ENCODE measurements at regions not wholly inside any gene's neighbourhood (a gene's known extent, or its start where the extent isn't known, plus 50 kb on each side); places are given as distances from the start of the nearest gene placed in this dataset.
"Not testable (repeated sequence)": the region's sequence is repeated elsewhere in the genome, so short reads cannot be mapped to it uniquely, and the experiment has no call there.

DNA sequence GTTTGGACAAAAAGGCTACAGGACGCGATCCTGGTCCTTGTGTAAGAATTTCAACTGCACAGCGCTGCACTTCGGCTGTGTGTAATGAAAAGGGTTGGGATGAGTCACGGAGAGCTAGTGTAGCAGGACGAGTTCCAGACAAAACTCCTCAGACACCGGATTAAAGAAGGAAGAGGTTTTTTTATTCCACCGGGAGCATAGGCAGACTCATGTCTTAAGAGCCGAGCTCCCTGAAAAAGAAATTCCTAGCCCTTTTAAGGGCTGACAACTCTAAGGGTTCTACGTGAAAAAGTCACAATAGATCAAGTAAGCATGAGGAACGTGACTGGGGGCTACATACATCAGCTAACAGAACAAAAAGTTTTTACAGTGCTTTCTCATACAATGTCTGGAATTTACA is 54.8 kb upstream of the FAM90A1 start:
- DNase-seq (ENCODE audit: low spot score): not testable (repeated sequence)

DNA sequence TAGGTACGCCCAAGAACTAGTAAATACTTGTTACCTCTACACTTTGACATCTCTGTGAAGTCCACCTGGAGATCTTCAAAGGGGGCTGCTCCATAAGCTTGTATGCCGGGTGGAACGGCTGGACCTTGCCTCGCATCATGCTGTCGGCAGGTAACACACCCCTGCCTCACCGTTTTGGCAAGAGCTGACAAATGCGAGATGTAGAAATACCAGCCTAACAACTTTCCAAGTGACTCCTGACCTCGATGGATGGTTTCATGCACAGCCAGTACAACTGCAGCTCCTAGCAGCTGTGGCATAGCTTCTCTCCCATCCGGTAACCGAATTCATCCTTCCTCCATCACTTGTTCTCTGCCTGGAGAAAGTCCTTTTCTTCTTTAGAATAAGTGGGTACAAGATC is 58.3 kb upstream of the FAM90A1 start:
- DNase-seq (ENCODE audit: low spot score): not testable (repeated sequence)

DNA sequence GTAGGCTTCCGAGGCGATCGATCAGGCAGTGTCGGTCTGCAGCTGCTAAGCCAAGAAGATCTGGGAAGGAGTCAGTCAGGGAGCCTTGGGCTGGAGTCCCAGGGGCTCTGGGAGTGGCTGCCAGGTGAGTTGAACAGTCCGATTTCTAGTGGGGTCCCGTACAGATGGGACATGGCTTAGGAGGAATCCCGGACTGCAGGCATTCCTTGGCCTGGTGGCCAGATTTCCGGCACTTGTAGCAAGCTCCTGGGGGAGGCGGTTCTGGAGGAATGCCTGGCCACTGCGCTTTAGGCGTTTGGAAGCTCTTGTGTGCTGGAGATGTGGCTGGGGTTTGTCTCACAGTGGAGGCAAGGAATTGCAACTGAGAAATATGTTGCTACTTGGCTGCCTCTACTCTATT is 64.3 kb upstream of the FAM90A1 start:
- not testable (repeated sequence) for DNase-seq (ENCODE audit: low spot score)

DNA sequence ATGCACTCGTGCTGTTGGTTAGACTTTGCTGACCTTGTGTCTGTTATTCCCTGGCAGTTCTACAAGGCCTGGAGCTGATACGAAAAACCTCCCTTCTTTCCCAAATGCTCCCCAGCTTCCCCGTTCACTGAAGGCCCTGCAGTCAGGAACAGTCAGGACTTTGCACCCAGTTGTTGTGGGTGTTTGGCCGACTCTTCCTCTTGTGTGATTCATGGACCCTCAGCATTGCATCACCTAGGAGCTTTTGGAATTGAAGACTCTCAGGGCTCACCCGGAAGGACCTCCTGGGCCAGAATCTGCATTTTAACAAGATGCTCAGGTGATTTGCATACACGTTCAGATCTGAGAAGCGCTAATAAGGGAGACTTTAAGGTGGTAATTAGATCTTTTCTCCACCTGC is 67.2 kb upstream of the FAM90A1 start:
- DNase-seq (ENCODE audit: low spot score): not testable (repeated sequence)

DNA sequence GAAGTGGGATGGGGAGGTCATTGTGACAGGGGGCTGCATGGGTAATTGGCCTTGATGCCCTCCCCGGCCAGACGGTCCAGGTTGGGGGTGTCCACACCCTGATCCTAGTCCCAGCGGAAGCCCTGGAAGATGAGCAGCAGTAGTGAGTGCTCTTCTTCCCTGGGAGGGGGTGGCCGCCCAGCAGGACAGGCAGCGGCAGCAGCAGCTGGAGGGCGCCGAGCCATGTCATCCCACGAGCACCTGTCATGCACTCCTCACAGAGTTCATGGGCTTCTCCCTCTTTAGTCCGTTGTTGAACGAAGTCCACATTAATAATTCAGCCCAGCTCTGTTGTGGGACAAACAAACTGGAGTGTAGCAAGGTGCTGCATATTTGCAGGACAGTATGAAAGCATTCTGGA is 81.2 kb upstream of the FAM90A1 start:
- DNase-seq (ENCODE audit: low spot score): not testable (repeated sequence)

DNA sequence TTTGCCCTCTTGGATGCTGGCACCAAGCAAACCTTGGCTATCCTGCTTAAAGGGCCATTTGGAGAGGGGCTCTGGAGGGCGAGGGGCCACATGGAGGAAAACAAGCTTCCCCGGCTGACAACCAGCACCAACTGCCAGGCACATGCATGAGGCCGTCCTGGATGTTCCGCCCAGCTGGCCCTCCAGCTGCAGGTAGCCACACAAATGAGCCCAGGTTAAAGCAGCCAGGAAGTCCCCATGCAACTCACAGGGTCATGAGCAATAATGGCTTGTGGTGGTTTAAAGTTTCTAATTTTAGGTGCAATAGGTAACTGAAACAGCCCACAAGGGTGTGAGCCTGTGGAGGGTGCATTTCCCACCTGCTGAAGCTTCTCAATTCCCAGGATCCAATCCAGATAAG is 88.6 kb upstream of the FAM90A1 start:
- not testable (repeated sequence) for DNase-seq (ENCODE audit: low spot score)

DNA sequence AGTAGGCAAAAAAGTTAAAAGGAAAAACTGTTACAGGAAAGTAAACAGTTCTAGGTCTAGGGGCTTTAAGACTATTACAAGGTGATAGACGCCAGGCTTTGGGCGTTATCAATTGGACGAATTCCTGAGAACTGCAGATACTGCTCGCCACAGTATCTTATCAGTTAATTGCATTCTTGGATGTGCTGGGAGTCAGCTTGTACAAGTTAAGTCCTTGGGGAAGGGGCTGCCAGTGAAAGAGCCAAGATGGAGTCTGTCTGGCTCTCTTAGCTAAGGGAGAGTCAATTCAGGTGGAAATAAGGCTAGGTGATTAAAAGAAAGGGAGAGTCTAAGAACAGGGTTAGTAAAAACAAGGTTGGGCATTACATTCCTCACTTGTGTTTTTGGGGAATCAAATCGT is 90.3 kb upstream of the FAM90A1 start:
- DNase-seq (ENCODE audit: low spot score): not testable (repeated sequence)

DNA sequence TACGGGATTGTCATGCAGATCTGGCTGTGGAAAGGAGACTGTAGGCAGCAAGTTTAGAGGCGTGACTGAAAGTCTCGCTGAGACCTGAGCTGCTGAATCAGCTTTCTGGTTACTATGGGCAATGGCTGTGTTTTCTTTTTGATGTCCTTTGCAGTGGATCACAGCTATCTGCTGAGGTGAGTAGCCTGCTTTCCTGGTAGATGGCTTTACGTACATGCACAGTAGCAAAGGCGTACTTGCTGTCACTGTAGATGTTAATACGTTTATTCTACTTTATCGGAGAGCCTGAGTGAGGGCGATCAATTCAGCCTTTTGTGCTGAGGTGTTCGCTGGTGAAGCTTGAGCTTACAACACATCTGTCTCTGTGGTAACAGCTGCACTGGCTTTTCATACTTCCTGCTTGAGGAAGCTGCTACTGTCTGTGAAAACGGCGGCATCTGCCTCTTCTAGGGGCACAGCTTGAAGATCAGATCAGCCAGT is 92.9 kb upstream of the FAM90A1 start:
- DNase-seq (ENCODE audit: low spot score): not testable (repeated sequence)

DNA sequence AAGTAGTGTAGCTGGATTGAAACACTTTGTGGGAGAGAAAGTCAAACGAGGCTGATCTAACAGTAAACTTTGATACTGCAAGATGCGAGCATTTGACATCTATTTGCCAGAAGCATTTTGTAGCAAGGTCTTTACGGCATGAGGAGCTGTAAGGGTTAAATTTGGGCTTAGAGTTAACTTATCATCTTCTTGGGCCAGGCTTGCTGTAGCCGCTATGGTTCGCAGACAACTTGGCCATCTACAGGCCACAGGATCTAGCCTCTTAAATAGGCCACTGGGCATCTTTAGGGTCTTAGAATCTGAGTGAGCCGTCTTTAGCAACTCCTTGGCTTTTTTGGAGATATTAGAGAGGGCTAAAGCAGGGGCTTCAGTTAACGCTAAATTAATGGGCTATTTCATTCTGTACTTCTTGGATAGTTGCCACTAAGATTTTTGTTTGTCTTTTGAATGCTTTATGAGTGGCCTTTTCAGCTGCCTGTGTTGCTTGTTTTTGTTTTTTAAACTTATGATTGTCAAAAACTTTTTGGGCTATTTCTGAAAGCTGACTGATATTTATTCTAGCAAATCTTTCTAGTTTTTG is 93.5 kb upstream of the FAM90A1 start:
- DNase-seq (ENCODE audit: low spot score): not testable (repeated sequence)

DNA sequence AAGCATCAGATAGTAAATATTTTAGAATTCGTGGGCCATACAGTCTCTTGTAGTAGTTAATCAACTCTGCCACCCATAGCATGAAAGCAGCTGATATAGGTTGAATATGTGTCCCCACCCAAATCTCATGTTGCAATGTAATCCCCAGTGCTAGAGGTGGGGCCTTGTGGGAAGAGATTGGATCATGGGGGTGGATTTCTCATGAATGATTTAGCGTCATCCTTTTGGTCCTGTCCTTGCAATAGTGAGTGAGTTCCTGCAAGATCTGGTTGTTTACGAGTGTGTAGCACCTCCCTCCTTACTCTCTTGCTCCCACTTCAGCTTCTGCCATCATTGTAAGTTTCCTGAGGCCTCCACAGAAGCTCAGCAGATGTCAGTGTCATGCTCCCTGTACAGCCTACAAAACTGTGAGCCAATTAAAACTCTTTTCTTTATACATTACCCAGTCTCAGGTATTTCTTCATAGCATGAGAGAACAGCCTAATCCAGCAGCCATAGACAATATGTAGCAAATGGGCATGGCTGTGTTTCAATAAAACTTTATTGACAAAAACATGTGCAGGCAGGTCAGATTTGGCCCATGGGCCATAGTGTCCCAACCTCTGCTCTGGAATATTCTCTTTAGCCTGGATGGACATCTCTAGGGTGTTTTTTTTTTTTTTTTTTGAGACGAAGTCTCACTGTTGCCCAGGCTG is 97.9 kb upstream of the FAM90A1 start:
- not testable (repeated sequence) for DNase-seq (ENCODE audit: low spot score)

DNA sequence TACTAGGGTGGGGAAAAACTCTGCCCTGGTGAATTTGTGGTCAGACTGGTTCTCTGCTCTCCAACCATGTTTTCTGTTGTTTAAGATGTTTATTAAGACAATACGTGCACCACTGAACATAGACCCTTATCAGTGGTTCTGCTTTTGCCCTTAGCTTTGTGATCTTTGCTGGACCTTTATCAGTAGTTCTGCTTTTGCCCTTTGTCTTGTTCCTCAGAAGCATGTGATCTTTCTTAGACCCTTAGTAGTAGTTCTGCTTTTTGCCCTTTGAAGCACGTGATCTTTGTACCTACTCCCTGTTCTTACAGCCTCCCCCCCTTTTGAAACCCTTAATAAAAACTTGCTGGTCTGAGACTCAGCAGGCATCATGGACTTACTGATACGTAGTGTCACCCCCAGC is 101.4 kb upstream of the FAM90A1 start:
- DNase-seq (ENCODE audit: low spot score): not testable (repeated sequence)

DNA sequence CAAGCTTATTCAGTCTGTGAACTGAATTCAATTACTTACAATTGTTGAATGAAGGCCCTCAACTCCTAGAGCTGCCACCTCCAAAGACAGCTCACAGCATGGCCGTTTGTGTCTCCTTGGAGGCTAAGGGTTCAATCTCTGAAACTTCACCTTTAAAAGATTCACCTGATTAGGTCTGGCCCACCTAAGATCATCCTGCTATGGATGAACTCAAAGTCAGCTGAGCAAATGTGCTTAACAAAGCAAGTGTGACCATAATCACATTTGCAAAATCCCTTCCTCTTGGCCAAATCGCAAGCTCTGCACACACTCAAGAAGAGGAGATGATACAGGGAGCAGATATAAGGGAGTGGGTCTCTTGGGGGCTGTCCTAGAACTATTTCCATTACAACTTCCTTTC is 105.0 kb upstream of the FAM90A1 start:
- not testable (repeated sequence) for DNase-seq (ENCODE audit: low spot score)

DNA sequence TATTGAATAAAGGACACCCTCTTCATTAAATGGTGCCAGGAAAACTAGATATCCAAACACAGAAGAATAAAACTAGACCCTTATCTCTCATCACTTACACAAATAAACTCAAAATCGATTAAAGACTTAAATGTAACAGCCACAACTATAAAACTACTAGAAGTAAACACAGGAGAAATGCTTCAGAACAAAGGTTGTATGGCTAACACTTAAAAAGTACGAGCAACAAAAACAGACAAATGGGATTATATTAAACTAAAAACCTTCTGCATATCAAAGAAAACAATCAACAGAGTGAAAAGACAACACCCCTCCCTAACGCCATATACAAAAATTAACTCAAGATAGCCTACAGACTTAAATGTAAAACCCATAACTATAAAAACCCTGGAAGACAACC is 104.7 kb upstream of the CLEC6A start:
- not testable (repeated sequence) for DNase-seq (ENCODE audit: low spot score)

DNA sequence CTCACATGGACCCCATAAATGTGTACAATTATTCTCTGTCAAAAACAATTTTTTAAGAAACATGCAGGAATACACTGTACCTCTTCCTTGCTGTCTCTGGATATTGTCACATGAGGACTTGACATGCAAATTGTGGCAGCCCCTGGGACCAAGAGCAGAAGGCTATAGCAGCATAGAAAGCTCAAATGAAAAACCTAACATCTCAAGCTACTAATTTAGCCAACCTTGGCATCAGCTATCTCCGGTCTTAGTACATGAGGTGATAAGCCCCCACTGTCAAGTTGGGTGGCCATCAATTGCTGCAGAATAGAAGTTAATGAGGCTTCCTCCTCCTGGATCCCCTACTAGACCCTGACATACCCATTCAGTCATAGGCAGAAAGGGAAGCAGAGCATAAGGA is 101.0 kb upstream of the CLEC6A start:
- not testable (repeated sequence) for DNase-seq (ENCODE audit: low spot score)

DNA sequence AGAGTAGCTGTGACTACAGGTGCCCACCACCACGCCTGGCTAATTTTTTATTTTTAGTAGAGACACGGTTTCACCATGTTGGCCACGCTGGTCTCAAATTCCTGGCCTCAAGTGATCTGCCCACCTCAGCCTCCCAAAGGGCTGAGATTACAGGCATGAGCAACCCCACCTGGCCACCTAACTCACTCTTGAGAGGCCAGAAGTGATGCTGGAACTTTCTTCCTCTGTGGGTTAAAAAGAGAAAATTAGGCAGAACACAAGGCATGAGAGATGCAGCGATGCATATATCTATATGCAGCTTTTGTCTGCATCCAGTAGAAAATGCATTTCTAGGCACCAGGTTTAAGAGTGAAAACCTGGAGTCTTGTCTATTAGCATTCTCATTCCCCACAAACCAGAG is 100.2 kb upstream of the CLEC6A start:
- not testable (repeated sequence) for DNase-seq (ENCODE audit: low spot score)

DNA sequence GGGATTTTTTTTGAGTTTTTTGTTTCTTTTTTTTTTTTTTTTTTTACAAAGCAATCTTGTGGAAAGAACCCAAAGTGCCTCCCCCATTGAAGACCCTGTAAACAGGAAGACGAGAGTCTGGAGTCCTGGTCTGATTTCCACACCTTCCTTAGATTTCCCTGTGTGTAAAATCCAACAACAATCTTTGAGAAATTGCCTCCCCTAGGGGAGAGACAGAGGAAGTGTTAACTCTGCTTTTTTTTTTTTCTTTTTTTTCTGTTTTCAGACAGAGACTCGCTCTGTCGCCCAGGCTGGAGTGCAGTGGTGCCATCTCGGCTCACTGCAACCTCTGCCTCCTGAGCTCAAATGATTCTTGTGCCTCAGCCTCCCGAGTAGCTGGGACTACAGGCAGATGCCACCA is 82.0 kb upstream of the CLEC6A start:
- DNase-seq (ENCODE audit: low spot score): not testable (repeated sequence)

DNA sequence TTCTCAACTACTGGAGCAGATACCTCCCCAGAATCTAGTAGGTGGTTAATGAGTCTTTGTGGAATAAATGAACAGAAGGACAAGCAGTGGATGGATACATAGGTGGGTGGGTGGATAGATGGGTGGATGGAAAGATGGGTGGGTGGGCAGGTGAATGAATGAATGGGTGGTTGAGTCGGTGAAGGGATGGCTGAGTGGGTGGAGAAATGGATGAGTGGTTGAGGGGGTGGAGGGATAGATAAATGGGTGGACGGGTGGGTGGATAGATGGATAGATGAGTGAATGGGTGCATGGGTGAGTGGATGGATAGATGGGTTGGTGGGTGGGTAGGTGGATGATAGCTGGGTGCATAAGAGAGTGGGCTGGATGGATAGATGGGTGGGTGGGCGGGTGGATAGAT is 80.6 kb upstream of the CLEC6A start:
- not testable (repeated sequence) for DNase-seq (ENCODE audit: low spot score)

DNA sequence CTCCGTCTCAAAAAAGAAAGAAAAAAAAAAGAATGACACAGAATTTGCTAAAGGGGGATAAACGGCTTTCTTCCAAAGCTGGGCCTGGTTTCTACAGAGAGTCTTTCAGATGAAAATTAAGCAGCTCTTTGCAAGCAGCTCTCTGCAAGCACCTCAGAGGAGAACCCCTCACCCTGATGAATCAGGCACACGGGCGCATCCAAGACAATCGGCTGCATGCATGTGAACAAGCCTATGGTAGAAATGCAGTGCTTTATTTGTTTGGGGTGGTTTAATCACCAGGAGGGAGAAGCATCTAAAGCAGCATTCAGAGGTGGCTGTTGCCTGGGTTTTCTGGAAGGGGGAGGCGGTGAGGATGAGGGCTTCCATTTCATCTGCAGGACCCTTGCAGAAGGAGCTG is 78.0 kb upstream of the CLEC6A start:
- not testable (repeated sequence) for DNase-seq (ENCODE audit: low spot score)

DNA sequence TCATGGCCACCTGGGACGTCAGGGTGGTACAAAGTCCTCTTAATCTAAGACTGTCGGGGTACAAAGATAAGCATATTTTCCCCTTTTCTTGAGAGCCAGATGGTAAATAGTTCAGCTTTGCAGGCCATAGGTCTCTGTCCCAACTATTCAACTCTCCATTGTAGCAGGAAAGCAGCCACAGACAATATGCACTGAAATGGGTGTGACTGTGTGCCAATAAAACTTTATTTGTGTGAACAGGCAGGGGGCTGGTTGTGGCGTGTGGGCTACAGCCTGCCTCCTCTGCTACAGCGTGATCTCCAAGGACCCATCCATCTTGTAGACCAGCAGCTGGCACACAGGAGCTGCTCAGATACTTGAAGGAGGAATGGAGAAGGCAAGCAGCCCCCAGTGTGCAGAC is 73.2 kb upstream of the CLEC6A start:
- DNase-seq (ENCODE audit: low spot score): not testable (repeated sequence)

DNA sequence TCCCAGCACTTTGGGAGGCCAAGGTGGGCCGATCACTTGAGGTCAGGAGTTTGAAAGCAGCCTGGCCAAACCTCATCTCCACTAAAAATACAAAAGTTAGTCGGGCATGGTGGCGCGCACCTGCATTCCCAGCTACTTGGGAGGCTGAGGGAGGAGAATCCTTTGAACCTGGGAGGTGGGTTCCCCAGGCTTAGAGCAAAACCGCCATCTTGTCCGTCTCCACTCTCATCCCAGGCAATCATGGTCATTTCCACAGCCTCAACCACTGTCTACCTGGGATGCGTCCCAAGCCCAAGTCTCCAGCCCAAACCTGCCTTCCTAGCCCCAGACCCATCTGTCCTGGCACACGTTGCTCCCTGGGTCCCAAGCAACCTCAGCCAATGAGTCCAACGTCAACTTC is 71.1 kb upstream of the CLEC6A start:
- not testable (repeated sequence) for DNase-seq (ENCODE audit: low spot score)

DNA sequence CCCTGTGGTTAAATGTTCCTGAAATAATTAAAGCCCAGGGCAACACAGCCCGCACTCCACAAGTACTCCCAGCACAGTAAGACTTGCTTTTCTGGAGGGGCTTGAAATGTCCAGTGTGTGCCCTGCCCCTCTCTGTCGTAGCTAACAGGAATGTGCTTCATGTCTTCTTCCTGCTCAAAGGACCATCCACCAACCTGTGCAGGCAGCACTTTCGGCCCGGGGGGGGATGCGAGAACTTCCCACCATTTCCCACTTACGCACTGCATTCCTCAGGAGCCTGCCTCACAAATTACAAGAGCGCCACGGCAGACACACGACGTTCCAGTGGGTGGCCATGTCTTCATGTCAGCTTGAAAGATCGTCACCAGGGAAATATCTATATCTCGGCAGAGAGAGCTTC is 70.3 kb upstream of the CLEC6A start:
- DNase-seq (ENCODE audit: low spot score): not testable (repeated sequence)

DNA sequence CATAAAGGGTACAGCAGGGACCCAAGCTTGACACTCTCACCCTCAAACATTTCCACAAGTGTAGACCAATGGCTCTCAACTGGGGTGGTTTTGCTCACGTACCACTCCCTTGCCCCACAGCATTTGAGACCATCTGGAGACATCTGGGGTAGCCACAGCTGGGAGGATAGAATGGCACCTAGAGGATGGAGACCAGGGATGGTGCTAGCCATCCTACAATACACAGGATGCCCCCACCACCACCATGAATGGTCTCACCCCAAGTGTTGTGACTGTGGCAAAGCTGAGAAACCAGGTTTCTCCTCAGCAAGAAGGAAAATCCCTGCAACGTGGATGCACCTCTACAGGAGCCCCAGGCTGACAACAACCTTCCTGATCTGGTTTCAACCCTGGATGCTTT is 69.1 kb upstream of the CLEC6A start:
- DNase-seq (ENCODE audit: low spot score): not testable (repeated sequence)

DNA sequence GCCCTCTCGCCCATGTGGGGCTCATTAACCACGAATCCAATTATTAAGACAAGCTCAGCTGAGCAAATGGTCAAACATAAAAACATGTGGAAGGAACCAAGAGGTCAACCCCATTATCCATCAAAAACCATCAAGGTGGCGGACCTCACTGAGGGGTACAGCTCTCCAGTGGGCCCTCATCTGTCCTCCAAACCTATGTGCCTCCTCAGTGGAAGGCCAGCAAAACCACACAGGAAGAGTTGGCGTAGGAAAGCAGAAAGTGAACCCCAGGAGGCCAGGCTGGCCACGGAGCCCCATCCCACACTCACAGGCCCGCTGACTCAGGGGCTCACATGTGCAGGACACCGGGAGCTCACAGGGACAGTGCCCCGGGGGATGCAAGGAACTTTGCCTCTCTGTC is 66.5 kb upstream of the CLEC6A start:
- not testable (repeated sequence) for DNase-seq (ENCODE audit: low spot score)
